HT1080 (cell line): ENCODE measurements at regions not wholly inside any gene's neighbourhood (a gene's known extent, or its start where the extent isn't known, plus 50 kb on each side); places are given as distances from the start of the nearest gene placed in this dataset. TPM values are rescaled to one million over a fixed set of nuclear protein-coding genes. Genes with fewer than 3 reads are reported as not detected.

Experiments
- DNase-seq: peaks from one replicate; pipeline ENCODE4 v3.0.0-alpha.2; 2015; ENCODE audit warnings: low read depth
- small RNA-seq: library from RNA; depleted of rRNA; stranded (forward); fragments of <200 nt; gene quantifications from one replicate; pipeline ENCODE3, GENCODE V24; 2014

GRCh38 chr4:147409350-147409749 is 71.5 kb upstream of the EDNRA start:
- no peak for DNase-seq

DNA sequence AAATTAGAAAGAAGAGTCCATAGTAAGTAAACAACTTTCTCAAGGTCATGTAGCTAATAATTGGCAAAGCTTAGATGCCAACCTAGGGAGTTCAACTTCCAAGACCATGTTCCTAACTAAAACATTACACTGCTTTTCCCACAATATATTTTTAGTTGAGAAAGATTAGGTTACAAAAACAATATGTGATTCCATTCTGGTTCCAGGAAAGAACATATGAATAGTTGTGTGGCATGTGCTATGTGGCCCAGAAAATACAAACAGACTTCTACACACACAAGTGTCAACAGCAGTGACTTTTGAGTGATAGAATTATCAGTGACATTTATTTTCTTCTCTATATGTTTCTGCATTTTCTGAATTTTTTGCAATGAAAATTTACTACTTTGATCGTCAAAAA is 62.7 kb upstream of the EDNRA start:
- no peak for DNase-seq

DNA sequence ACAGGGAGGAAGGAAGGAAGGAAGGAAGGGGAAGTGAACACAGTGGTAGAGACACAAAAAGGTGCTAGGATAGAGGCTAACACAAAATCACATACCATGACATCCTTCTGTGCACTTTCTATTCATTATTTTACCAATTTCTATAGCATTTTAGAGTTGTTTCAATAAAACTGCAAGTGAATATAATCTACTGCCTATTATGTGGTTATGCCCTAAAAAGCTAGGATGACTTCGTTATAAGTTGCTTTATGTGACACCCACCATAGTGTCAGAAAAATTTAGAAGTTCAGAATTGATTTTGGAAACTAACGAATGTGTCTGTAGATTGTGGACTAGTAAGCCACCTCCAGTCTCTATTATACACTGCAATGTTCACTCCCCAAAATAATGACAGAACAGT is 59.4 kb upstream of the EDNRA start:
- DNase-seq: no peak

DNA sequence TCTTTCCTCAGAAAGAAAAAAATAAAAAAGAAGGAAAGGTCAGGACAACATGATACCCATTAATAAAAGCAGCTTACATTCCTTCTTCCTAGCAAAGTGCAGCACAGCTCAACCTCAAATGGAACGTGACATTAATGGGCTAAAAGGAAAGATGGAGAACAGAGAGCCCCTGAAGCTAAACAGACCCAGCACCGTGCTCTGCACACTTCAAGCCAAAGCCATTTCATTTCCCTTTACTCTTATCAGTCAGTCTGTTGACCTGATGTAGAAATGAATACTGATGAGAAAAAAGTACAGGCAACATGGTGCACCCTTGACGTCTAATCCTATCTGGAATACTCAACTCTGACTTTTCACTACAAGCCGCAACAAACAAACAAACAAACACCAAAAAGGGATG is 57.7 kb upstream of the EDNRA start:
- no peak for DNase-seq

DNA sequence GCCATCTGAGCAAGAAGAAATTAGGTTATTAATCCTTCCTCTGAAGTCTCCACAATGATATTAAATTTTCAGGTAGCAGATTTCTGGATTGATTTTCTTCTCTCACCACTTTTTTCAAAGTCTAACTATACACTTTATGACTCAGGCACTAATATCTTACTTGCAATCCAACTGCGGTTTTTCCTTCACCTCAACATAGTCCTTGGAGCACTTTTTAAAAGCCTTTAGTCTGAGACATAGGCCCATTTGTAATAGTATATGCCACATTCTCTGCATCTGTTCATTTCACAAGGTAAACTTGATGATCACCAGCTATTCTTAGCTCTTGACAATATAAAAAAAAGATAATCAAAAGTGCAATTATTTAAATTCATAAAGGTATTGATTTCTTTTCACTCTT is 55.9 kb upstream of the EDNRA start:
- peak; percentile 85 for DNase-seq

GRCh38 chr4:147428583-147428982 is 52.3 kb upstream of the EDNRA start:
- DNase-seq: no peak

DNA sequence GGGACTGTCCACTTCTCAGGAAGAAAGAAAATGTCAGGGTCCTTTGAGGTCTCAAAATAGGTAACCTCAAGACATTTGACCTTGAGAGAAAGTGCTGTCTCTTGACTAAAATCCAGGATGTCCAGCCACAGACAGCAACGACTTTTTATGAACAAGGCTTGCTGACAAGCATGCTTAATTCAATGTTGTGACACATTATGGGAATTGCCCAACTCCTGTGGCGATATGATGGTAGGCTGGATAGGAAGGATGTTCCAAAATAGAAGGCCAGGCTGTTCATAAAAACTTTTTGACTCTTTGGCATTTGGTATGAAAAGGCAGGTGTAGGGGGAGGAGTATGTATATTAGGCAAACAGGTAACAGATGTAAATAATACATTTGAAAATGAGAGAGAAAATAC is 50.8 kb upstream of the EDNRA start:
- no peak for DNase-seq

Small RNA genes in the stretch of these regions (small RNA-seq; reads per million reads assigned to genes)
- not detected for gene MIR548G
